ENCODE measurements at regions not wholly inside any gene's neighbourhood (a gene's known extent, or its start where the extent isn't known, plus 50 kb on each side); places are given as distances from the start of the nearest gene placed in this dataset.
"Not testable (repeated sequence)": the region's sequence is repeated elsewhere in the genome, so short reads cannot be mapped to it uniquely, and the experiment has no call there.

- not testable (repeated sequence) for H3K4me3 Mint-ChIP-seq; H3K9me3 Mint-ChIP-seq; H3K27ac Mint-ChIP-seq (ENCODE audit: low read depth); H3K4me1 Mint-ChIP-seq; DNase-seq (ENCODE audit: low spot score in 2 of 2)
- peak; percentile 15 for ATAC-seq (replicated peaks; ENCODE audit: extremely low read depth, poor library complexity, severe bottlenecking)
- Mint-ChIP-seq H3K27me3 (peaks cover 34% of the 10 kb centered on the region), H3K36me3 (ENCODE audit: insufficient read depth) (peaks cover 11% of the 10 kb centered on the region)
These were observed 135.3 kb upstream of the ZNF618 start for GRCh38 chr9:113740508-113741500.

GRCh38 chr9:113741886-113742854, 133.9 kb upstream of the ZNF618 start:
- Mint-ChIP-seq H3K4me1 (peaks cover 6% of the 10 kb centered on the region), H3K27me3 (peaks cover 44% of the 10 kb centered on the region), H3K9me3 (peaks cover 6% of the 10 kb centered on the region), H3K27ac (ENCODE audit: low read depth) (no peak overlapping the region), H3K4me3 (no peak overlapping the region), H3K36me3 (ENCODE audit: insufficient read depth) (peaks cover 11% of the 10 kb centered on the region)
- DNase-seq (ENCODE audit: low spot score in 2 of 2) (no peak), ATAC-seq (replicated peaks; ENCODE audit: extremely low read depth, poor library complexity, severe bottlenecking) (no peak)

GRCh38 chr9:113742878-113743277, 133.2 kb upstream of the ZNF618 start:
- H3K36me3 Mint-ChIP-seq (ENCODE audit: insufficient read depth) = peaks cover 11% of the 10 kb centered on the region
- no peak overlapping the region for H3K4me3 Mint-ChIP-seq
- peaks cover 6% of the 10 kb centered on the region for H3K4me1 Mint-ChIP-seq
- H3K27ac Mint-ChIP-seq (ENCODE audit: low read depth) = no peak overlapping the region
- no peak for DNase-seq (ENCODE audit: low spot score in 2 of 2)
- peaks cover 41% of the 10 kb centered on the region for H3K27me3 Mint-ChIP-seq
- H3K9me3 Mint-ChIP-seq = peaks cover 13% of the 10 kb centered on the region
- no peak for ATAC-seq (replicated peaks; ENCODE audit: extremely low read depth, poor library complexity, severe bottlenecking)

DNA sequence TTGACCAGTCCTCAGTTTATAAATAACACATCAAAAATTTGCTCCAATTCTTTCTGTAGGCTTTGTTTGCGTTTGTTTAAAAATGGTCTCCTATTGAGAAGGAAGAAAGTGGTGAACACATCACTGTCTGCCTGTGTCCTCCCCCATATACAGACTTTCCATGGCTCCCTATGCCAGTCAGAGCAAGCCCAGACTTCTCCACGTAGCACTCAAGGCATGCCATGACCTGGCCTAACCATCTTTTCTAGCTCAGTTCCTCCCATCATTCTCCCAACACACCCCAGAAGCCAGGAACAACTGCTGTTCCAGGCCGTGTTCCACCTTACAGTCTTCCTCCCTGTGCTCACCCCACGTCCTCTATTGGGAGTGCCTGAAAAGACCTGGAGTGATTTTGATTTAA, 129.6 kb upstream of the ZNF618 start:
- no peak for DNase-seq (ENCODE audit: low spot score in 2 of 2)
- Mint-ChIP-seq H3K36me3 (ENCODE audit: insufficient read depth) (peaks cover 1% of the 10 kb centered on the region), H3K4me1 (no peaks in the 10 kb centered on the region), H3K9me3 (peaks cover 14% of the 10 kb centered on the region), H3K4me3 (no peak overlapping the region), H3K27ac (ENCODE audit: low read depth) (no peak overlapping the region), H3K27me3 (peaks cover 31% of the 10 kb centered on the region)
- ATAC-seq (replicated peaks; ENCODE audit: extremely low read depth, poor library complexity, severe bottlenecking) = no peak

DNA sequence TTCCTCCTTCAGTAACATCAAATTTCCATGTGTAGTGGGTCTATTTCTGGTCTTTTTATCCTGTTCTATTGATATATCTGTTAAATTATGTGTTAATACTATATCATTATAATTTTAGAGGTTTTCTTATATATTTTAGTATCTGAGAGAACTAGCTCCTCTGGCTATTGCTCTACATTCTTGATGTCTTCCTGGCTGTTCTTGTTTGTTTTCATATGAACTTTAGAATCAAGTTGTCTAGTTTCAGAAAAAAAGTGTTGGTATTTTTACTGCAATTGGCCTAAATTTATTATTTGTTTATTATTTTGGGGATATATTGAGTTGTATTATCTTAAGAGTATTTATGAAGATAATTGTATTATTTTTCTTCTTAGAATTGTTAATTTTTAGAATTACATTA, 128.0 kb upstream of the ZNF618 start:
- Mint-ChIP-seq H3K4me3 (no peak overlapping the region), H3K27ac (ENCODE audit: low read depth) (no peak overlapping the region), H3K4me1 (no peaks in the 10 kb centered on the region), H3K36me3 (ENCODE audit: insufficient read depth) (peaks cover 1% of the 10 kb centered on the region), H3K27me3 (peaks cover 38% of the 10 kb centered on the region), H3K9me3 (peaks cover 14% of the 10 kb centered on the region)
- DNase-seq (ENCODE audit: low spot score in 2 of 2) (no peak), ATAC-seq (replicated peaks; ENCODE audit: extremely low read depth, poor library complexity, severe bottlenecking) (no peak)

GRCh38 chr9:113753398-113754119, 122.5 kb upstream of the ZNF618 start:
- no peak overlapping the region for H3K27ac Mint-ChIP-seq (ENCODE audit: low read depth)
- H3K9me3 Mint-ChIP-seq = peaks cover 4% of the 10 kb centered on the region
- DNase-seq (ENCODE audit: low spot score in 2 of 2) = no peak
- peaks cover 2% of the 10 kb centered on the region for H3K36me3 Mint-ChIP-seq (ENCODE audit: insufficient read depth)
- no peak for ATAC-seq (replicated peaks; ENCODE audit: extremely low read depth, poor library complexity, severe bottlenecking)
- no peak overlapping the region for H3K4me3 Mint-ChIP-seq
- peaks cover 58% of the 10 kb centered on the region for H3K27me3 Mint-ChIP-seq
- H3K4me1 Mint-ChIP-seq = no peaks in the 10 kb centered on the region

GRCh38 chr9:113754739-113755138, 121.4 kb upstream of the ZNF618 start:
- no peaks in the 10 kb centered on the region for H3K4me1 Mint-ChIP-seq
- H3K9me3 Mint-ChIP-seq = no peaks in the 10 kb centered on the region
- DNase-seq (ENCODE audit: low spot score in 2 of 2) (no peak), ATAC-seq (replicated peaks; ENCODE audit: extremely low read depth, poor library complexity, severe bottlenecking) (no peak)
- no peak overlapping the region for H3K4me3 Mint-ChIP-seq
- peaks cover 2% of the 10 kb centered on the region for H3K36me3 Mint-ChIP-seq (ENCODE audit: insufficient read depth)
- peaks cover 70% of the 10 kb centered on the region for H3K27me3 Mint-ChIP-seq
- no peak overlapping the region for H3K27ac Mint-ChIP-seq (ENCODE audit: low read depth)

- Mint-ChIP-seq H3K4me3 (no peak overlapping the region), H3K4me1 (no peaks in the 10 kb centered on the region), H3K27ac (ENCODE audit: low read depth) (no peak overlapping the region), H3K9me3 (no peaks in the 10 kb centered on the region), H3K27me3 (peaks cover 75% of the 10 kb centered on the region), H3K36me3 (ENCODE audit: insufficient read depth) (peaks cover 2% of the 10 kb centered on the region)
- DNase-seq (ENCODE audit: low spot score in 2 of 2) (no peak), ATAC-seq (replicated peaks; ENCODE audit: extremely low read depth, poor library complexity, severe bottlenecking) (no peak)
These were observed 120.7 kb upstream of the ZNF618 start for GRCh38 chr9:113755433-113755832.

GRCh38 chr9:113756476-113757192, 119.5 kb upstream of the ZNF618 start:
- ATAC-seq (replicated peaks; ENCODE audit: extremely low read depth, poor library complexity, severe bottlenecking) = no peak
- Mint-ChIP-seq H3K9me3 (no peaks in the 10 kb centered on the region), H3K27ac (ENCODE audit: low read depth) (no peak overlapping the region), H3K4me1 (no peaks in the 10 kb centered on the region), H3K27me3 (peaks cover 78% of the 10 kb centered on the region), H3K36me3 (ENCODE audit: insufficient read depth) (peaks cover 2% of the 10 kb centered on the region), H3K4me3 (no peak overlapping the region)
- no peak for DNase-seq (ENCODE audit: low spot score in 2 of 2)

- Mint-ChIP-seq H3K27ac (ENCODE audit: low read depth) (no peak overlapping the region), H3K4me3 (no peak overlapping the region), H3K9me3 (peaks cover 5% of the 10 kb centered on the region), H3K4me1 (no peaks in the 10 kb centered on the region), H3K27me3 (peaks cover 63% of the 10 kb centered on the region), H3K36me3 (ENCODE audit: insufficient read depth) (no peaks in the 10 kb centered on the region)
- ATAC-seq (replicated peaks; ENCODE audit: extremely low read depth, poor library complexity, severe bottlenecking) (no peak), DNase-seq (ENCODE audit: low spot score in 2 of 2) (no peak)
These were observed 112.7 kb upstream of the ZNF618 start for GRCh38 chr9:113763429-113763828.

DNA sequence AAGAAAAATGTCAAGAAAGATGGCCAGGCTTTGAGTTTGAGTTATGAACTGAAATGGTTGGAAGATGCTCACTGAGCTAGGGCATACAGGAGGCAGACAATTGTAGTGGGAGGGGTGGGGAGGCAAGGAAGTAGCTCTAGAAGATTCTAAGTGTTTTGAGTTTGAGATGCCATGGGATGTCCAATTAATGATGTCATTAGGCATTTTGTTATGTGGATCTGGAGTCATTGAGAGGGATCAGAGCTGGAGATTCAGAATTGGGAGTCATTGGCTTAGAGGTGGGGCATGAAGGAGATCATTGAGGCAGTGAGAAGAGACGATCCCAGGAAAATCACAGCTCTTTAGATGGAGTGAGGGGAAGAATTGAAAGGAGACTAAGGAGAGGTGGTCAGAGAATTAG, 111.5 kb upstream of the ZNF618 start:
- H3K27ac Mint-ChIP-seq (ENCODE audit: low read depth) = no peak overlapping the region
- DNase-seq (ENCODE audit: low spot score in 2 of 2) (no peak), ATAC-seq (replicated peaks; ENCODE audit: extremely low read depth, poor library complexity, severe bottlenecking) (no peak)
- peaks cover 5% of the 10 kb centered on the region for H3K9me3 Mint-ChIP-seq
- H3K4me1 Mint-ChIP-seq = no peaks in the 10 kb centered on the region
- H3K36me3 Mint-ChIP-seq (ENCODE audit: insufficient read depth) = no peaks in the 10 kb centered on the region
- peaks cover 63% of the 10 kb centered on the region for H3K27me3 Mint-ChIP-seq
- no peak overlapping the region for H3K4me3 Mint-ChIP-seq

All from central memory CD8-positive, alpha-beta T cell (primary cell).